ENCODE measurements at regions not wholly inside any gene's neighbourhood (a gene's known extent, or its start where the extent isn't known, plus 50 kb on each side); places are given as distances from the start of the nearest gene placed in this dataset.

DNA sequence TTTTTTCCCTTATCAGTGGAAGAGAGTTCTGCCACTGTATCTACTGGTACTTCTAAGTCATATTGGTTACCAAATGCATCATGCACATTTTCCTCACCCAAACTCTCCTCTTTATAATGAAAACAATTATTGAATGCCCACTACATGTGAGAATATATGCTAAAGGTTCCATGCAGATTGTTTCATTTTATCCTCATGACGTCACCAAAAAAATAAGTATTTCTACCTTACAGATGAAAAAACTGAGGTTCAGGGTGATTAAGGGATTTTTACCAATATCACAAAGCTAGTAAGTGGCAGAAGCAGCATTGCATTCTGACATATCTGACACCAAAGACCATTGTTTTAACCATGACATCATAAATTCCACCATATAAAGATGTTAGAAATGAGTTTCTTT, 51.9 kb upstream of the ZEB2 start:
- TF ChIP-seq, protein P1, sequence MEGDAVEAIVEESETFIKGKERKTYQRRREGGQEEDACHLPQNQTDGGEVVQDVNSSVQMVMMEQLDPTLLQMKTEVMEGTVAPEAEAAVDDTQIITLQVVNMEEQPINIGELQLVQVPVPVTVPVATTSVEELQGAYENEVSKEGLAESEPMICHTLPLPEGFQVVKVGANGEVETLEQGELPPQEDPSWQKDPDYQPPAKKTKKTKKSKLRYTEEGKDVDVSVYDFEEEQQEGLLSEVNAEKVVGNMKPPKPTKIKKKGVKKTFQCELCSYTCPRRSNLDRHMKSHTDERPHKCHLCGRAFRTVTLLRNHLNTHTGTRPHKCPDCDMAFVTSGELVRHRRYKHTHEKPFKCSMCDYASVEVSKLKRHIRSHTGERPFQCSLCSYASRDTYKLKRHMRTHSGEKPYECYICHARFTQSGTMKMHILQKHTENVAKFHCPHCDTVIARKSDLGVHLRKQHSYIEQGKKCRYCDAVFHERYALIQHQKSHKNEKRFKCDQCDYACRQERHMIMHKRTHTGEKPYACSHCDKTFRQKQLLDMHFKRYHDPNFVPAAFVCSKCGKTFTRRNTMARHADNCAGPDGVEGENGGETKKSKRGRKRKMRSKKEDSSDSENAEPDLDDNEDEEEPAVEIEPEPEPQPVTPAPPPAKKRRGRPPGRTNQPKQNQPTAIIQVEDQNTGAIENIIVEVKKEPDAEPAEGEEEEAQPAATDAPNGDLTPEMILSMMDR (IDR thresholded peaks at IDR 0.05): no peak
- no peak for TF ChIP-seq POLR2A (IDR thresholded peaks at IDR 0.05)

Measured in uterus (tissue), 2 donors.